ENCODE measurements at regions not wholly inside any gene's neighbourhood (a gene's known extent, or its start where the extent isn't known, plus 50 kb on each side); places are given as distances from the start of the nearest gene placed in this dataset.
"Not testable (repeated sequence)": the region's sequence is repeated elsewhere in the genome, so short reads cannot be mapped to it uniquely, and the experiment has no call there.

DNA sequence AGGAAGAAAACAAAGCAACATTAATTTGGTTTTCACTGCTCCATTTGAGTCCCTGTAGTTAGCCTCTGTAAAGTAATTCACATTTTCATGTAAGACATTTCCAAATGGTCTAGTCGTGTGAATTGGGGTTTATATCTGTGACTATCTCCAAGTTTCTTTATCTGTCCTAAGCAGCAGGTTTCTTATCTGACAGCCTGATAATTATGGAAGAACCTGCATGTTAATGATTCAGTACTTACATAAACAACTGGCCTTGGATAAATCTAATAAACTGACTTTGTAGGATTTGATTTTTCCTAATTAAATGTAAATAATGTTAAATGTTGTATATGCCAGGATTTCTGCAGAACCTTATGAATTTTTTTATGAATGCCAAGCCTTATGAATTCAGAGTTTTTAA lies 964.9 kb downstream of the NR2F1-AS1 start:
- H3K36me3 ChIP-seq = no peaks in the 10 kb centered on the region
- no peaks in the 10 kb centered on the region for H3K4me1 ChIP-seq
- no peak overlapping the region for H3K27ac ChIP-seq
- H3K9me3 ChIP-seq = no peaks in the 10 kb centered on the region
- no peak for TF ChIP-seq POLR2A (IDR thresholded peaks at IDR 0.05)
- TF ChIP-seq CTCF (IDR thresholded peaks at IDR 0.05) = no peak
- TF ChIP-seq POLR2AphosphoS5 (IDR thresholded peaks at IDR 0.05) = no peak
- no peak for TF ChIP-seq EP300 (IDR thresholded peaks at IDR 0.05; ENCODE audit: low read depth)
- no peak for DNase-seq
- WGBS, 2 donors (ENCODE audit: low coverage in 1 of 2) = 15 to 25% methylated on average over 1 of the region's 1 CpG
- intact Hi-C loops (cut with DNase I; ENCODE audit: low total_unique reads) (no loop called here), in situ Hi-C loops (cut with MboI; ENCODE audit: low pct_ligation_motif_present in 1 of 4, low pct_unique_long_range_greater_than_20kb in 1 of 4, low sequenced_read_pairs in 3 of 4) (no loop called here)
- H3K4me3 ChIP-seq = no peak overlapping the region
- no peaks in the 10 kb centered on the region for H3K27me3 ChIP-seq

DNA sequence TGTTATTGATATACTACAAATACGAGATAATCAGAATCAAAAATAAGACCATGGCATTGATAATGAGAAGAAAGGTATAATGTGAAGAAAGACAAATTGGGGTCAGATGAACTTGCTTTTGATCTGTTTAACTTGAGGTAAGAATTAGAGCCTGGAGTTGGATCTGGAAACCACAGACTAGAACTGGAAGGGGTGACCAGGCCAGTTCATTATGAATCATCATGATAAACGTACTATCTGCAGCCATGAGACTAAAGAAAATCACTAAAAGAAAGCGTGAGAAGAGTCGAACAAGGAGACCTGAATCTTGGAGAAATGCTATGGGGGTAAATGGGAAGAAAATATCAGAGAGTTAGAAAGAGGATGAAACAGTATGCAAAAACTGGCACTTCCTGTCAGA lies 967.5 kb downstream of the NR2F1-AS1 start:
- intact Hi-C loops (cut with DNase I; ENCODE audit: low total_unique reads) = no loop called here
- no peaks in the 10 kb centered on the region for H3K4me1 ChIP-seq
- 83 to 88% methylated on average over 4 of the region's 4 CpGs for WGBS, 2 donors (ENCODE audit: low coverage in 1 of 2)
- in situ Hi-C loops (cut with MboI; ENCODE audit: low pct_ligation_motif_present in 1 of 4, low pct_unique_long_range_greater_than_20kb in 1 of 4, low sequenced_read_pairs in 3 of 4) = no loop called here
- no peak for TF ChIP-seq CTCF (IDR thresholded peaks at IDR 0.05)
- no peak for TF ChIP-seq POLR2A (IDR thresholded peaks at IDR 0.05)
- no peak for TF ChIP-seq POLR2AphosphoS5 (IDR thresholded peaks at IDR 0.05)
- no peak for TF ChIP-seq EP300 (IDR thresholded peaks at IDR 0.05; ENCODE audit: low read depth)
- DNase-seq = no peak
- no peaks in the 10 kb centered on the region for H3K36me3 ChIP-seq
- H3K27ac ChIP-seq = no peak overlapping the region
- no peaks in the 10 kb centered on the region for H3K9me3 ChIP-seq
- no peak overlapping the region for H3K4me3 ChIP-seq
- no peaks in the 10 kb centered on the region for H3K27me3 ChIP-seq

GRCh38 chr5:92610435-92610834 lies 970.6 kb downstream of the NR2F1-AS1 start:
- in situ Hi-C loops (cut with MboI; ENCODE audit: low pct_ligation_motif_present in 1 of 4, low pct_unique_long_range_greater_than_20kb in 1 of 4, low sequenced_read_pairs in 3 of 4); intact Hi-C loops (cut with DNase I; ENCODE audit: low total_unique reads); DNase-seq: not testable (repeated sequence)

DNA sequence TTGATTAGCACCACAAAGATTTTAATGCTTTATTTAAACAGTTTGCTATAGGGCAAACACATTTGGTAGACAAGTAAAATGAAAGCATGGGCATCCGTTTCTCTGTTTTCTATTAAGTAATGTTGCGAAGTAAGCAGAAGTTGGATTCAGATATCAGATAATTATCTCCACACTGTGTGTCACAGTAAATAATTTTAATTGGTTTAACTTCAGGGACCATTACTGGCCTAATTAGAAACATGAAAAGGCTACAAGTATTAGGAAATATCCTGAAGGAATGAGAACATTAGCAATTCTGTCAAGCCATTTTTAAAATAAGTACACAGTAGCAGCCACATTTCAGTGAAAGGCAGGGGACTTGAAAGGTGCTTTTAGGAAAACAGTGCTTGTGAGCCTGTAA lies 975.4 kb downstream of the NR2F1-AS1 start:
- WGBS, 2 donors (ENCODE audit: low coverage in 1 of 2) = 84 to 90% methylated on average over 2 of the region's 2 CpGs
- H3K27ac ChIP-seq = no peak overlapping the region
- no peaks in the 10 kb centered on the region for H3K27me3 ChIP-seq
- H3K9me3 ChIP-seq = no peaks in the 10 kb centered on the region
- no peaks in the 10 kb centered on the region for H3K36me3 ChIP-seq
- intact Hi-C loops (cut with DNase I; ENCODE audit: low total_unique reads) = no loop called here
- no peak overlapping the region for H3K4me3 ChIP-seq
- H3K4me1 ChIP-seq = no peaks in the 10 kb centered on the region
- TF ChIP-seq POLR2A (IDR thresholded peaks at IDR 0.05) (no peak), EP300 (IDR thresholded peaks at IDR 0.05; ENCODE audit: low read depth) (no peak), CTCF (IDR thresholded peaks at IDR 0.05) (no peak), POLR2AphosphoS5 (IDR thresholded peaks at IDR 0.05) (no peak)
- no peak for DNase-seq
- in situ Hi-C loops (cut with MboI; ENCODE audit: low pct_ligation_motif_present in 1 of 4, low pct_unique_long_range_greater_than_20kb in 1 of 4, low sequenced_read_pairs in 3 of 4) = no loop called here

More at GRCh38 chr5:92610435-92610834, 970.6 kb downstream of the NR2F1-AS1 start:
- not testable (repeated sequence) for H3K27ac ChIP-seq, H3K4me3 ChIP-seq, H3K36me3 ChIP-seq, H3K9me3 ChIP-seq, H3K27me3 ChIP-seq, H3K4me1 ChIP-seq

DNA sequence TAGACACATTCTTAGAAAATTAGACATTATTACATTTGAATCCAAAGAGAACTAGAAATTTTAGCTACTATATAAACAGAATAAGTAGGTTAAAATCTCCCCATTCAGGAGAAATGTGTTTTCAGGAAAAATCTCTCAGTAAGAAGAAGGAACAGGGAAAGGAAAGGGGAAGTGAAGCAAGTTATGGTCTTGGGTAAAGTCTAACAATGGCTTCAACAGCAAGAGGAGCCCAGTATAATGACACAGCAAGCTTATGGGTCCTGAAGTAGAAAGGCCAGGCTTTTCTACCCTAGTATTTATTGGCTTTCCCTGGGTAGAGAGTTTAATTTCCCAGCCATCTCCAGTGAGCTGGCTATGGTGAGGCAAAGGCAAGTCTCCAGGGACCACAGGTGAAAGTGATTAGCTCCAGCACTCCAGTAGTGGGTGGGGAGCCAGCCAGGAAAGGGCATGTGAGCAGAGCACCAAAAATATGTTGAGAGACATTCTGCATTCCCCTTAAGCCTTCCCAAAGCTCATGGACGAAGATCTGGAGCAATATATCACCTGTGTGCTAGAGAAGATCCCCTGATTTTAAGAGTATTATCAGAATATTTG lies 981.7 kb downstream of the NR2F1-AS1 start:
- WGBS, 2 donors (ENCODE audit: low coverage in 1 of 2) = 57 to 63% methylated on average over 1 of the region's 1 CpG
- H3K9me3 ChIP-seq = no peaks in the 10 kb centered on the region
- H3K4me1 ChIP-seq = no peaks in the 10 kb centered on the region
- no peak for DNase-seq
- TF ChIP-seq POLR2AphosphoS5 (IDR thresholded peaks at IDR 0.05) (no peak), EP300 (IDR thresholded peaks at IDR 0.05; ENCODE audit: low read depth) (no peak)
- intact Hi-C loops (cut with DNase I; ENCODE audit: low total_unique reads) = loop anchor here (2.0 kb wide), 1 partner anchor 53 kb away; no protein-coding TSS in a partner anchor
- H3K27me3 ChIP-seq = no peaks in the 10 kb centered on the region
- no peak overlapping the region for H3K4me3 ChIP-seq
- in situ Hi-C loops (cut with MboI; ENCODE audit: low pct_ligation_motif_present in 1 of 4, low pct_unique_long_range_greater_than_20kb in 1 of 4, low sequenced_read_pairs in 3 of 4) = no loop called here
- no peak overlapping the region for H3K27ac ChIP-seq
- H3K36me3 ChIP-seq = no peaks in the 10 kb centered on the region
